Gastrocnemius medialis (tissue), 4 donors: ENCODE measurements at regions not wholly inside any gene's neighbourhood (a gene's known extent, or its start where the extent isn't known, plus 50 kb on each side); places are given as distances from the start of the nearest gene placed in this dataset.
"Not testable (repeated sequence)": the region's sequence is repeated elsewhere in the genome, so short reads cannot be mapped to it uniquely, and the experiment has no call there.

ENCODE experiments used
- CTCF ChIP-seq, 5 experiments: fragments of 450-650 bp in 3 of 5; fragments of 200-600 bp in 2 of 5; sonication (generic) in 2 of 5; IDR thresholded peaks in 4 of 5; conservative IDR thresholded peaks in 1 of 5; 1 replicate in 4 of 5; 2 replicates in 1 of 5; pipeline ENCODE4 v1.5.1; 2016 to 2019; ENCODE audit warnings: antibody characterized with exemption in 5 of 5, mild to moderate bottlenecking in 3 of 5, moderate library complexity in 3 of 5
- POLR2A ChIP-seq, 2 donors: fragments of 450-650 bp; IDR thresholded peaks; one replicate each; pipeline ENCODE4 v1.6.1; 2017; ENCODE audit warnings: antibody characterized with exemption in 2 of 2, mild to moderate bottlenecking in 2 of 2, moderate library complexity in 2 of 2

GRCh38 chr20:29567671-29568070 is 1689.8 kb upstream of the DEFB115 start:
- not testable (repeated sequence) for TF ChIP-seq CTCF (IDR thresholded peaks at IDR 0.05 in 4 of 5, conservative IDR thresholded peaks at IDR 0.05 in 1 of 5); POLR2A (IDR thresholded peaks at IDR 0.05)
